ENCODE measurements at regions not wholly inside any gene's neighbourhood (a gene's known extent, or its start where the extent isn't known, plus 50 kb on each side); places are given as distances from the start of the nearest gene placed in this dataset.

GRCh38 chr10:62453274-62453673, 79.1 kb downstream of the ZNF365 start:
- DNase-seq (ENCODE audit: low read depth in 3 of 3), result no peak

GRCh38 chr10:62454687-62455397, 80.7 kb downstream of the ZNF365 start:
- no peak for DNase-seq (ENCODE audit: low read depth in 3 of 3)

- DNase-seq (ENCODE audit: low read depth in 3 of 3), result no peak
Observed at GRCh38 chr10:62456611-62457101, 82.5 kb downstream of the ZNF365 start.

GRCh38 chr10:62457196-62457595, 83.0 kb downstream of the ZNF365 start:
- no peak for DNase-seq (ENCODE audit: low read depth in 3 of 3)

- no peak for DNase-seq (ENCODE audit: low read depth in 3 of 3)
Observed at GRCh38 chr10:62457598-62457997, 83.4 kb downstream of the ZNF365 start.

- DNase-seq (ENCODE audit: low read depth in 3 of 3), result no peak
Observed at GRCh38 chr10:62459072-62459471, 84.9 kb downstream of the ZNF365 start.

GRCh38 chr10:62459500-62459899, 85.3 kb downstream of the ZNF365 start:
- no peak for DNase-seq (ENCODE audit: low read depth in 3 of 3)

GRCh38 chr10:62460393-62460792, 86.2 kb downstream of the ZNF365 start:
- no peak for DNase-seq (ENCODE audit: low read depth in 3 of 3)

GRCh38 chr10:62461120-62461519, 87.0 kb downstream of the ZNF365 start:
- no peak for DNase-seq (ENCODE audit: low read depth in 3 of 3)

GRCh38 chr10:62462461-62462860, 88.3 kb downstream of the ZNF365 start:
- DNase-seq (ENCODE audit: low read depth in 3 of 3), result no peak

GRCh38 chr10:62463364-62463763, 89.2 kb downstream of the ZNF365 start:
- no peak for DNase-seq (ENCODE audit: low read depth in 3 of 3)

- DNase-seq (ENCODE audit: low read depth in 3 of 3), result no peak
Observed at GRCh38 chr10:62464308-62464707, 90.1 kb downstream of the ZNF365 start.

GRCh38 chr10:62466590-62466989, 92.4 kb downstream of the ZNF365 start:
- no peak for DNase-seq (ENCODE audit: low read depth in 3 of 3)

- no peak for DNase-seq (ENCODE audit: low read depth in 3 of 3)
Observed at GRCh38 chr10:62467527-62467926, 93.4 kb downstream of the ZNF365 start.

GRCh38 chr10:62471711-62472110, 97.5 kb downstream of the ZNF365 start:
- no peak for DNase-seq (ENCODE audit: low read depth in 3 of 3)

- DNase-seq (ENCODE audit: low read depth in 3 of 3), result no peak
Observed at GRCh38 chr10:62473241-62473640, 99.1 kb downstream of the ZNF365 start.

- no peak for DNase-seq (ENCODE audit: low read depth in 3 of 3)
Observed at GRCh38 chr10:62475551-62475950, 101.4 kb downstream of the ZNF365 start.

- DNase-seq (ENCODE audit: low read depth in 3 of 3), result no peak
Observed at GRCh38 chr10:62479523-62479922, 105.4 kb downstream of the ZNF365 start.

- DNase-seq (ENCODE audit: low read depth in 3 of 3), result no peak
Observed at GRCh38 chr10:62480196-62480595, 106.0 kb downstream of the ZNF365 start.

- DNase-seq (ENCODE audit: low read depth in 3 of 3), result no peak
Observed at GRCh38 chr10:62482581-62482980, 108.4 kb downstream of the ZNF365 start.

GRCh38 chr10:62491597-62491996, 117.4 kb downstream of the ZNF365 start:
- no peak for DNase-seq (ENCODE audit: low read depth in 3 of 3)

GRCh38 chr10:62492012-62492869, 118.1 kb downstream of the ZNF365 start:
- DNase-seq (ENCODE audit: low read depth in 3 of 3), result no peak

- no peak for DNase-seq (ENCODE audit: low read depth in 3 of 3)
Observed at GRCh38 chr10:62492870-62493180, 118.7 kb downstream of the ZNF365 start.

Measured in stimulated activated CD4-positive, alpha-beta T cell treated with anti-CD3 and anti-CD28 coated beads, TNF-alpha, amount 100 ng/mL, for 48 hours (primary cell).